Inferior parietal cortex (tissue), 1 donor: ENCODE measurements at regions not wholly inside any gene's neighbourhood (a gene's known extent, or its start where the extent isn't known, plus 50 kb on each side); places are given as distances from the start of the nearest gene placed in this dataset.
"Not testable (repeated sequence)": the region's sequence is repeated elsewhere in the genome, so short reads cannot be mapped to it uniquely, and the experiment has no call there.

Source experiments
- DNase-seq: peaks from one replicate; pipeline ENCODE4 v3.0.0-alpha.2; 2016; ENCODE audit errors: extremely low spot score

DNA sequence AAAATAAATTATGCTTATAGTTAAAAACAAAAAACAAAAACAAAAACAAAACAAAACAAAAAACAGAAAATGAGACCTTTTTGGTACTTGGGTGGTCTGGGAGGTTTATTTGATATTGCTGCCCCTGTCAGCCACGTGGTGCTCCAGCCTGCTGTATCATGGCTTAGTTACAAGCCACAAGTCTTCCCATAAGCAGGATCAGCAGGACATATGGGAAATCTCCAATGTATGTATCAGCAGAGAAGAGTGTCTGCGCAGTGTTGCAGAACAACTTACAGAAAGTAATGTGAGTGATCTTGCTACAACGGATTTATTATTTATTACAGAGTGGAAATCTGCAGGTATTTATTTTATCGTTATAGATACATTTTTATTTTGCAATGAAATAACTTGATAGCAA, 423.0 kb upstream of the TMPRSS15 start:
- DNase-seq, result no peak

DNA sequence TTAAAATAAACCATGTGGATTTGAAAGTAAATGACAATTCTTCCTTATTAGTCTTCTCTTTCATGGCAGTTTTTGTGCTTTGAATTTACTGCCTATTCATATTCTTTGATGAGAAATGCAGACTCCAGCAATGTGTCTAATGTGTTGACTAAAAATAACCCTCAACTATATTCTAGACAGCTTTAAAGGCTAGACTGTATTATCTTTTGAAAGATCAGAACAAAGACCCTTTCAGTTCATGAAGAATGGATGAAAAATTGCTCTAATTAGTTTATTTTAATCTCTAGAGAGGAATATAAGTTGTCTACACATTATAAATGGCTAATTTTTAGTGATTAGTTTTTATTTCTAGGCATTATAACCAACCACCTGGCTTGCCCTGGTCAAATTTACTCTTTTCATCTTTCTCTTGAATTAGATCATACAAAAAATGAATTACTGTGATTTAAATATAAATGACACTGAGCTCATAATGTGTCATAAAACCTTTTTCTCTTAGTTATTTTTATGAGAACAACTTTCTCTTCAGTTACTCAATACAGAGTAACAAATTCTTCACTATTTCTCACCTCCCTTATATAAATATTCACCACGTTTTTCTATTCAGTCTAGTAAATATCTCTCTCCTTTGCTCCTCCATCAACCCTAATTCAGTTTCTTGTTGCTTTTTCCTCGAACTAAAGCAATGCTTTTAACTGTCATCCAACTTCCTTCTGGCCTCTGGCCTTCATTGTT, 428.5 kb upstream of the TMPRSS15 start:
- no peak for DNase-seq

DNA sequence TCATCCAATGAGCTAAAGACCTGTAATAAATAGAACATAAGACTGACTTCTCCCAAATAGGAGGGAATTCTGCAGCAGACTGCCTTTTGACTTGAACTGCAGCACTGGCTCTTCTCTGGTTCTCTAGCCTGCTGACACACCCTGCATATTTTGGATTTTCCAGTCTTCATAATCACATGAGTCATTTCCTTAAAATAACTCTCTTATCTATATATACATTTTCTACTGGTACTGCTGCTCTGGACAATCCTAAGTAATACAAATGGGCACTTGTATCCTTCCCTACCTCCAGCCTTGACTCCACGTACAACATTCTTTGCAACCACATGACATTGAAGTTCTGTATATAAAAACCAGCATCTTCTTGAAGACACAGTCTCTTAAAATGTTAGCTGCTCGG, 429.4 kb upstream of the TMPRSS15 start:
- no peak for DNase-seq

DNA sequence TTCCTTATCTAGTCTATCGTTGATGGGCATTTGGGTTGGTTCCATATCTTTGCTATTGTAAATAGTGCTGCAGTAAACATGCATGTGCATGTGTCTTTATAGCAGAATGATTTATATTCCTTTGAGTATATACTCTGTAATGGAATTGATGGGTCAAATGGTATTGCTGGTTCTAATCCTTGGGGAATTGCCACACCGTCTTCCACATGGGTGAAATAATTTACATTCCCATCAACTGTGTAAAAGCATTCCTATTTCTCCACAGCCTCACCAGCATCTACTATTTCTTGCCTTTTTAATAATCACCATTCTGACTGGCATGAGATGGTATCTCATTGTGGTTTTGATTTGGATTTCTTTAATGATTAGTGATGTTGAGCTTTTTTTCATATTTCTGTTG, 430.5 kb upstream of the TMPRSS15 start:
- not testable (repeated sequence) for DNase-seq

DNA sequence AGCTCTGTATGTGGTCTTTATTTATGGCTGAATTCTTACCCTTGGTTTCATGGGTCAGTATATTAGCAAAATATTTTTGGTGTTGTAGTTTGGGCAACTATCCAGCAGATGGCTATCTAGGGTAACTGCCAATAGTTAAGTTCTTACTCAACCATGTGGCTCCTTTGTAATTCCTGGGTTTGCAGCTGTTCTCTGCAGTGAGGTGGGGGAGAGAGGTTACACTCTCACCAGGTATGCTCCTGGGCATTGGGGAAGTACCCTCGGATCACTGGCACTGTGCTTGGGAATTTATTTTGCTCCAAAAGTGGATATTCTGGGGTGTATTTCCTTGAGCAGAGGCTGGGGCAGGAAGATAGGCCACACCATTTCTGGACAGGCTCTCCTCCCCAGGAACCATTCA, 436.7 kb upstream of the TMPRSS15 start:
- DNase-seq, result no peak

DNA sequence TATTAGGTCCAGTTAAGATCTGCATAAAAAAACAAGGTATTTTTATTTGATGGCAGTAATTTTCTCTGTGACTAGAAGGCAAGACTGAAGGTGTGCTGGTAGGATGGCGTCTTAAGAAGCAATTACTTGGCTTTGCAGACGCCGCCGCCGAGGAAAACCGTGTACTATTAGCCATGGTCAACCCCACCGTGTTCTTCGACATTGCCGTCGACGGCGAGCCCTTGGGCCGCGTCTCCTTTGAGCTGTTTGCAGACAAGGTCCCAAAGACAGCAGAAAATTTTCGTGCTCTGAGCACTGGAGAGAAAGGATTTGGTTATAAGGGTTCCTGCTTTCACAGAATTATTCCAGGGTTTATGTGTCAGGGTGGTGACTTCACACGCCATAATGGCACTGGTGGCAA, 454.0 kb upstream of the TMPRSS15 start:
- DNase-seq, result not testable (repeated sequence)

DNA sequence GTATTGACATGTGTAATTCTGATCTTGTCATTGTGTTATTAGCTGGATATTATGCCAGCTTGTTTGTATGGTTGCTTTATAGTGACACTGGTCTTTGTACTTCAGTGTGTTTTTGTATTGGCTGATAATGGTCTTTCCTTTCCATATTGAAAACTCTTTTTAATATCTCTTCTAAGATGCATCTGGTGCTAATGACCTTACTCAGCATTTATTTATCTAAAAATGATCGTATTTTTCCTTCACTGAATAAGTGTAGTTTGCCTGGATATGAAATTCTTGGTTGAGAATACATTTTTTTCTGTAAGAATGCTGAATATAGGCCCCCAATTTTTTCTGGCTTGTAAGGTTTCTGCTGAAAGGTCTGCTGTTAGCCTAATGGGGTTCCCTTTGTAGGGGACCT, 465.5 kb upstream of the TMPRSS15 start:
- no peak for DNase-seq

DNA sequence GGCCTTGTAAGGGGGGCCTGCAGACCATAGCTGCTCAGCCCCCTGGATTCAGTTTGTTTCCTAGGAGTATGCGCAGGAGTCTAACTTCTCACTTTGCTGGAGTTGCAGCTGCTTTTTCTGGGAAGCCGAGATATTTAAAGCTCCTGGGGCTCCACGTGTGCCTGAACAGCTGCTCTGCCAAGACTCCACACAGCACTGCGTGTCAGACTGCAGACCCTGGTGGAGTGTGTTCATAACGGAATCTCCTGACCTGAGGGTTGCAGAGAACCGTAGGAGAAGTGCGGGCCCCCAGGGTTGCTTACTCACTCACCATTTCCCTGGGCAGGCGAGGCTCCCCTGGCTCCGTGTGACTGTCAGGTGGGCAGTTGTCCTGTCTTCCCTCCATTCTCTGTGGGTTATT, 474.3 kb upstream of the TMPRSS15 start:
- no peak for DNase-seq

DNA sequence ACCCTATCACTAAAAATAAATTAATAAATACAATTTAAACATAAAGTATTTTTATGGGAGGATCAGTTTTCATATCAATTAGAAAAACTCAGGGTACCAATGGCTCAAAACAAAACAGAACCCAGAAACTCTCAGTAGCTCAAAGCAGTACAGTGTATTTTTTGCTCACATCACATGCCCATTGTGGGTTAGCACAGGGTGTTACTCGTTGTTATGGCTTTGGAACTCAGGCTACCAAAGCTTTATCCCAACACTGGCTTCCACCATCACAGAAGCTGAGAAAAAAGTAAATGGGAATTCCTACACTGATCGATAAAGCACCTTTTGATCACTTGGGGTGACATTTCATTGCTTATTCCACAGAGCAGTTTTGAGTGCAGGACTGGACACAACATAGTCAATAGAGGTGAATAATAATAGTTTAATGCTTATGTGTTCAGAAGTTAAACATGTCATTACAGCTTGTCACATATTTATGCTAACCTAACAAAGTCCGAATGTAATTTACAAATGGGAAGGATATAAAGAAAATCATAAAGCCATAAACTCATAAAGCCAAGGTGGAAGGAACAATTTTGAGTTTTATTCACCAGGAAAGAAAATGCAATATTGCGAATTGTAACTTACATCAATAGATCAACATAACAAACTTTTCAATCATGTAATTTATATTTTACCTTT, 484.5 kb upstream of the TMPRSS15 start:
- DNase-seq, result no peak

DNA sequence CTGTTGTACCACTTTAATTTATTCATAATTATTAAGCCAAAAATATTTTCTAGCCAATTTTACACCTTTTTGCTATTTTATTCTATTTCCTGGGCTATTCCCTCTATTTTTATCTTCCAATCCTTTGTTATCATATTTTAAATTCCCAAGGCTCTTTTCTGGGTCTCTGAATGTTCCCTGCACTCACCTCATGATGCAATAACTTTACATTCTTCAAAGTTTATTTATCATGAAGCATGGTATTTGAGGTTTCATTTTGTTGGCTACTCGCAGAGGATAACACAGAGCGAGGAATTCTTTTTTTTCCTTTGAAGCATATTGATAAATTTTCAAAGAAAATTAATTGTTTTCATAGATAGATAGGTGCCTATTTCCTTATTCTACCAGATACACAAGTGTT, 489.8 kb upstream of the TMPRSS15 start:
- no peak for DNase-seq

DNA sequence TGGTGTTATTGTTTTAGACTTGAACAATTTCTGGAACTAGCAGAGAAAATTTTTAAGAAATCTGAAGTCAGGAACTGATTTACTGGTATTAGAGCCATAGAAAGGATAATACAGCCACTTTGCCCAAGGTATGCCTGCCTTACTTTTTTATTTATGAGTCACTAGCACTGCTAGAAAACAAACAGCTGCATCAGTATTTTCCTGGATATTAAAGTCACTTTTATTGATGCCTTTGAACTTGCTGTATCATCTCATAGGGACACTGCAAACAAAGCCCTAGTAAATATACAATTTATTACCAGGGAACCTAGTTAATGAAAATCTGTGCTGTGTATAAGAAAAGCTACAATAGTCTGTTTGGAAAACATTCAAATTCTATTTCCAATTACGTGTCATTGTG, 490.8 kb upstream of the TMPRSS15 start:
- no peak for DNase-seq

DNA sequence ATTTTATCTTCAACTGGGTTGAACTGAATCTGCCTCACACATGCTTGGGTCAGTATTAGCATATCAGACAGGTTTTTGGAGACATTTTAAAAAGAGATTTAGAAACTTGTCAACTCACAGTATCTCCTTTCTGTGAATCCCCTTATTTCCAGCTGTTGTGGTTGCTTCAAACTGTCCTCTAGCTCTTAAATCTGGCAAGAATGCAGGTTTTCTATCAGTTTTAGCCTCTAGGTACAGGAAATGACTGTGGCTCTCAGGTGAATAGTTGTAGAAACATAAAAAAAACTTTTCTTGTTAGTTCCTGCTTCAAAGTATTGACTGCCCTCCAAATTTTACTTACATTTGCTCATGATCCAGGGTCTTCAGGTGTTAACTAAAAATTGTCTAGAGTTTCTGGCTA, 495.7 kb upstream of the TMPRSS15 start:
- DNase-seq, result no peak

DNA sequence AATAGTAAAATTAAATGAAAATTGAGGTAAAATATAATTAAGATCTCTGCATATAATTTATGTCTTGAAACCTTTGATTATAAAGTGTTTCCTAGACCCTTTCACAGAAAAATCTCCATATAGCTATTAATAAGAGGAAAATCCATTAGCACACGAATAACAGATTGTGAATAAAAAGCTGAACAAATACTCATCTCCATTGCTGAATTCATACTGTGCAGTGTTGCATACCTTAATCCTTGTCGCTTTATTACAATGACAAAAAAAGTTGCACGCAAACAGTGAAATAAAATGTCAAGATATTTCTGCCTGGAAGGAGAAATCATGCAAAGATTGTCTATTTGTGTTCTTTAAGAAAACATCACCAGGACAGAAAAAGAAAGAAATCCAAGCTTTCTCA, 499.1 kb upstream of the TMPRSS15 start:
- DNase-seq, result no peak

DNA sequence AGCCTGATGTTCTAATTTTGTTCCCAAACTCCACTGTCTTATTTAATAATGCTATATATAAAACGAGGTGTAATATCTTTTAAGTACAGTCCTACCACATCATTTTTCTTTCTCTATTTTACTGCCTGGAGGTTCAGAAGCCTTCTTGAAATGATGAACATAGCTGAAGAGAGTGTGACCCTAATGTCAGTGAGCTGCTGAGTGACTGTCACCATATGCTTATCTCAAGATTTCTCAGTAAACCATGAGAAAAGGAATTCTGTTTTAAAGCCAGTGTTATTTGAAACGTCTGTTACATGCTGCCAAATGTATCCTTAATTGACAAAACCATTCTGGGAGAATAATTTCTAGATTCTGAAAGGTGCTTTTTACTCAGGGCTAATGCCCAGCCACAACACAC, 503.5 kb upstream of the TMPRSS15 start:
- no peak for DNase-seq

DNA sequence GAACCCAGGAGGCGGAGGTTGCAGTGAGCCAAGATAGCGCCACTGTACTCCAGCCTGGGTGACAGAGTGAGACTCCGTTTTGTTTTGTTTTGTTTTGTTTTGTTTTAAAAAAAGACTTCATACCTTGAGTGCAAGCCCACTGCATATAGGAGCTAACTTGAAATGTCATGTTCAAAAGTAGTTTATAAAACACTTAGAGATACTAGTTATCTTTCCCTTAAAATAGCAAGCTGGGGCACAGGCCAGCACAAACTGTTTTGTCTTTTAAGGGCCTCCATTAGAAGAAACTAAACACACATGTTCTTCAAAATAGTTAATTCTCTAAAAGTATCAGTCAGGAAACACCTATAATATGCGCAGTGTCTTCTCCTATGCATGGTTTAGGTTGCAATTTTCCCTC, 505.1 kb upstream of the TMPRSS15 start:
- DNase-seq, result no peak

DNA sequence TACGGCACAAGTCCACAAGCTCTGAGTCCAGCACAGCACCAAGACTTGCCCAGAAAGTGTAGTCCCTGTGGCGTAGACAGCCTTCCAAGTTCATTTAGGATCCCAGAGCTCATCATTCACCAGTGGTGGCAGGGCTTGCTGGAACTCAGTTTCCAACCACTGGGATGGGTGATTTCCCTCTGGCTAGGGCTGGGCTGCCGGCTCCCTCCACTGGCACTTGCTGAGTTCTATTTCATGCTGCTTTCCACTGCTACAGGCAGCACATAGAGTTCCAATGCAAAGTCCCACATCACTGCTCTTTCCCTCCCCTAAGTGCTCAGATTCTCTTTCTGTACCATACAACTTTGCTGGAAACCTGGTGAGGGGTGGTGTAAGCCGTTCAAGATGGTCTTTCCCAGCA, 510.3 kb upstream of the TMPRSS15 start:
- DNase-seq, result no peak

DNA sequence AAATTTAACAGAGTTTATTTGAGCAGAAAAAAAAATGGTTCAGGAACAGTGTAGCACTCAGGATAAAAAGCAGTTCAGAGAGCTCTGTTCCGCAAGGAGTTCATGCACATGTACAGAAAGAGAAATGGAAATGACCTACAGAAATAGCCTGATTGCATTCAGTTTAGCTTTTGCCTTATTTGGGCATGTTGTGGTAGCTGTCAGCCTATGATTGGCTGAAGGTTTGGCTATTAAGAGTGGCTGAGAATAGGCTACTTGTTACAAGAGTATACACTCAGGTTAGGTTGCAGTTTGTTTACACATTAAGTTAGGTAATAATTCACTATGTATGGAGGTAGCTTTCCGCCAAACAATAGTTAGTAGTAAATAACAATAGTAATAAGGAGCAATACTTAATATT, 511.0 kb upstream of the TMPRSS15 start:
- DNase-seq, result no peak

DNA sequence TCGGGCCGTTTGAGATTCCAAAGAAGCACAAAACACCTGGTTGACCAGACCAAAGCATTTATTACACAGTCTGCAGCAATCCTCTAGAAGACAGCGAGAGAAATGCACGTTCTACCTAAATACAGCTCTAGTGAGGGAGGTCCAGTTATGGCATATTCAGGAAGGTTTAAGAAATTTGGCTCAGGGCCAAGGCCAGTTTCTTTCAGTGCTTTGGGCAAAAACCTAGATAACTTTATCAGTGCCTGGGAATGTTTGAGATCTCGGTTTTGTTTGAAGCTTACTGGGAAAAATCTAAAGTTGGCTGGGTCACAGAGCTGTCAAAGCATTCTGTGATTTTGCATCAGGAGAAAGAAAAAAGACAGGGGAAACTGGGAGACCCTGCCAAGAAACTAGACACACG, 514.0 kb upstream of the TMPRSS15 start:
- DNase-seq, result no peak

DNA sequence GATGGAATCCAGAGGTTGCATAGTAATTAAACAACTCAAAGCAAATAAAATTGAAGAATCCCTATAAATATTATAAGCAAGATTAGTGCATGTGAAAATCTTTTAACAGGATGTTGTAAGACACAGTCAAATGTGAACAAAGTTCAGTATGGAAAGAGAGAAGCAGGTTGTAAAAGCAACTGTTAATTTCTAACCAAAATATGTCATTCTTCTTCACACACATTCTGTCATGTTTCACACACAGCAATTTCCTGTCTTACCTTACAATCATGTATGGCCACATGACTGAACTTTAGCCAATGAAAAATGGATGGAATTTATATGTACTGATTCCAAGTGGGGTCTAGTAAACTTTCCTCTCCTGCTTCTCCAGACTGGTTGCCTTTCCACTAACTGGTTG, 527.7 kb upstream of the TMPRSS15 start:
- no peak for DNase-seq

DNA sequence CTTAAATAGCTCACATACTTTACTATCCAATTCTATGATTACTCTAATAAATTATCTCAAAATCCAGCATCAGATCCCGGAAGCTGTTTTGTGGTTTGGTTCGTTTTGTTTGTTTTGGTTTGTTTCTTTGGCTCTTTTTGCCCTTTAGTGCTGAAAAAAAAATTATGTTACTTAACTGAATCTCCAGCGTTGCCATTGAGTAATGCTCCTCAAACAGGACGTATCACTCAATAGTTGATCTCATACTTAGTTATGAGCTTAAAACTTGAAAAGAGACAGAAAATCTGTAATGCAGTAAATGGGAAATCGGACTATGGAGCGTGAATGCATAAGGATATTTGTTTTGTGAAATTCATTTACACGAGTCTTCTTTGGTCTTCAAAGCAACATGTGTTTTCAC, 533.8 kb upstream of the TMPRSS15 start:
- DNase-seq, result no peak

DNA sequence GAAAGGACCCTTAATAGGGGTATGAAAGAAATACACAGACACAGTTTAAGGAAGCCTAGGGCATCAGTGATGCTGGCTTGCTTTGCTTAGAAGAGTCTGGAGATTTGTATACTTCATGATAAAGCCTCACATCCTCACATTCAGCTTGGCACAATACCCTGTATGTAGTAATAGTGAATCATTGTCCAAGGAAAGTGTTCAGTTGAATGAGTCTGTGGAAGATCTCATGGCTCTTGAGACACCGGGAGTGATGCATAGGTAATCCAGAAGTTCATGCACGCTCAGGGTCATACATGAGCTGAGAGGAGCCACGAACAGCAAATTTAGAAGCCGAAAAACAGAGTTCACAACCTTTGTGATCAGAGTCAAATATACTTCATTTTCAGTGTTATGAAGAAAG, 537.2 kb upstream of the TMPRSS15 start:
- DNase-seq, result no peak

DNA sequence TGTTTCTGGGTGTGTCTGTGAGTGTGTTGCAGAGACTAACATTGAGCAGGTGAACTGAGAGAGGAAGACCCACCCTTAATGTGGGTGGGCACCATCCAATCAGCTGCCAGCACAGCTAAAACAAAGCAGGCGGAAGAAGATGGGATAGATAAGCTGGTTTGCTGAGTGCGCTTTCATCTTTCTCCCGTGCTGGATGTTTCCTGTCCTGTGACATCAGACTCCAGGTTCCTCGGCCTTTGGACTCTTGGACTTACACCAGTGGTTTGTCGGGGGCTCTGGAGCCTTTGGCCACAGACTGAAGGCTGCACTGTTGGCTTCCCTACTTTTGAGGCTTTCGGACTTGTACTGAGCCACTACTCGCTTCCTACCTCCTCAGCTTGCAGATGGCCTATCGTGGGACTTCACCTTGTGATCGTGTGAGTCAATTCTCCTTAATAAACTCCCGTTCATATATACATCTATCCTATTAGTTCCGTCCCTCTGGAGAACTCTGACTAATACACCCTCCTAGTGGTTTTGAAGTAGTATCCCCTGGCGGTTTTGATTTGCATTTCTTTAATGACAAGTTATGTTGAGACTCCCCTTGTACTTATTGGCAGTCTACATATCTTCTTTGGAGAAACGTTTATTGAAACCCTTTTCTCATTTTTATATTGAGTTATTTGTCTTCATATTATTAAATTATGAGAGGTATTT, 546.6 kb upstream of the TMPRSS15 start:
- no peak for DNase-seq
